ENCODE measurements at regions not wholly inside any gene's neighbourhood (a gene's known extent, or its start where the extent isn't known, plus 50 kb on each side); places are given as distances from the start of the nearest gene placed in this dataset.

DNA sequence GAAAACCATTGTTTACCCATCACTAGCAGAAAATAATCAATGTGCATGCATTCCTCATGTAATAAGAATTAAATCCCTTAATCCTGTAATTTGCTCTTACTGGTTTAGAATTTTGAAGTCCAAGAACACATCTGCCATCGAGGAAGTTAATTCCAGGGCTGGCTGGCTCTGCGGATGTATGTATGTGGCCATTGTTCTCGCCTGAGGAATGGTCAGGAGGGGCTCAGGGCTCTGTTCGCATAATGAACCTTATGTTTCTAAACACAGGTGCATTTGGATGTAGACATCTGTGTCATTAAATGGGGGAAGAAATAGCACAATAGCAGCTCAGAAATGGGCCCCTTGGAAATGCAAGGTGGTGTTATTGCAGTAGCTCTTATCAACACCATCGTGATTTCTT lies 148.6 kb upstream of the GAS1 start:
- TF ChIP-seq, protein P1, sequence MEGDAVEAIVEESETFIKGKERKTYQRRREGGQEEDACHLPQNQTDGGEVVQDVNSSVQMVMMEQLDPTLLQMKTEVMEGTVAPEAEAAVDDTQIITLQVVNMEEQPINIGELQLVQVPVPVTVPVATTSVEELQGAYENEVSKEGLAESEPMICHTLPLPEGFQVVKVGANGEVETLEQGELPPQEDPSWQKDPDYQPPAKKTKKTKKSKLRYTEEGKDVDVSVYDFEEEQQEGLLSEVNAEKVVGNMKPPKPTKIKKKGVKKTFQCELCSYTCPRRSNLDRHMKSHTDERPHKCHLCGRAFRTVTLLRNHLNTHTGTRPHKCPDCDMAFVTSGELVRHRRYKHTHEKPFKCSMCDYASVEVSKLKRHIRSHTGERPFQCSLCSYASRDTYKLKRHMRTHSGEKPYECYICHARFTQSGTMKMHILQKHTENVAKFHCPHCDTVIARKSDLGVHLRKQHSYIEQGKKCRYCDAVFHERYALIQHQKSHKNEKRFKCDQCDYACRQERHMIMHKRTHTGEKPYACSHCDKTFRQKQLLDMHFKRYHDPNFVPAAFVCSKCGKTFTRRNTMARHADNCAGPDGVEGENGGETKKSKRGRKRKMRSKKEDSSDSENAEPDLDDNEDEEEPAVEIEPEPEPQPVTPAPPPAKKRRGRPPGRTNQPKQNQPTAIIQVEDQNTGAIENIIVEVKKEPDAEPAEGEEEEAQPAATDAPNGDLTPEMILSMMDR (IDR thresholded peaks at IDR 0.05) = no peak
- TF ChIP-seq EP300 (IDR thresholded peaks at IDR 0.05) = no peak

Data from stomach (tissue), 4 donors.